GM12874 (cell line): ENCODE measurements at regions not wholly inside any gene's neighbourhood (a gene's known extent, or its start where the extent isn't known, plus 50 kb on each side); places are given as distances from the start of the nearest gene placed in this dataset.

Experiments
- TF ChIP-seq, protein P1 (sequence below): IDR thresholded peaks from 2 replicates; pipeline ENCODE4 v1.5.1; 2011; ENCODE audit warnings: low read depth, mild to moderate bottlenecking, control low read depth, low read length, moderate library complexity; ENCODE audit not compliant: insufficient read depth

- TF ChIP-seq, protein P1, sequence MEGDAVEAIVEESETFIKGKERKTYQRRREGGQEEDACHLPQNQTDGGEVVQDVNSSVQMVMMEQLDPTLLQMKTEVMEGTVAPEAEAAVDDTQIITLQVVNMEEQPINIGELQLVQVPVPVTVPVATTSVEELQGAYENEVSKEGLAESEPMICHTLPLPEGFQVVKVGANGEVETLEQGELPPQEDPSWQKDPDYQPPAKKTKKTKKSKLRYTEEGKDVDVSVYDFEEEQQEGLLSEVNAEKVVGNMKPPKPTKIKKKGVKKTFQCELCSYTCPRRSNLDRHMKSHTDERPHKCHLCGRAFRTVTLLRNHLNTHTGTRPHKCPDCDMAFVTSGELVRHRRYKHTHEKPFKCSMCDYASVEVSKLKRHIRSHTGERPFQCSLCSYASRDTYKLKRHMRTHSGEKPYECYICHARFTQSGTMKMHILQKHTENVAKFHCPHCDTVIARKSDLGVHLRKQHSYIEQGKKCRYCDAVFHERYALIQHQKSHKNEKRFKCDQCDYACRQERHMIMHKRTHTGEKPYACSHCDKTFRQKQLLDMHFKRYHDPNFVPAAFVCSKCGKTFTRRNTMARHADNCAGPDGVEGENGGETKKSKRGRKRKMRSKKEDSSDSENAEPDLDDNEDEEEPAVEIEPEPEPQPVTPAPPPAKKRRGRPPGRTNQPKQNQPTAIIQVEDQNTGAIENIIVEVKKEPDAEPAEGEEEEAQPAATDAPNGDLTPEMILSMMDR = no peak
Observed at GRCh38 chr10:57961487-57961886, 306.2 kb downstream of the IPMK start.

DNA sequence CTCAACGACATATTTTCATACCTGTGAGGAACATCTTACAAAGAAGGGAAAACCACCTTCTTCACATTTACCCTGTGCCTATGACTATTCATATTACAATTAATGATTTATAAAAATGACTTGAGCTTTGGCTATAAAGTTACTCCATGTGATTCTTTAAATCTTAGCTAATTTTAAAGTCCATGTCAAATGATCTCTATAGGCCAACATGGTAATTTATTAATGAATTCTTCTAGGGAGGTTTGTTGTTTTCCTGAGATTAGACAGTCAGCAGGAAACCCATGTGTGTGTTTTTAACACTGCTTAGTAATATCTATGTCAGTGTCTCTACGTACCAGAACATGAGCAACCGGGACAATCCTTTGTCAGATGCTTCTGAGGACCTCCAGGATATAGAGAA lies 307.3 kb downstream of the IPMK start:
- TF ChIP-seq, protein P1 = no peak

DNA sequence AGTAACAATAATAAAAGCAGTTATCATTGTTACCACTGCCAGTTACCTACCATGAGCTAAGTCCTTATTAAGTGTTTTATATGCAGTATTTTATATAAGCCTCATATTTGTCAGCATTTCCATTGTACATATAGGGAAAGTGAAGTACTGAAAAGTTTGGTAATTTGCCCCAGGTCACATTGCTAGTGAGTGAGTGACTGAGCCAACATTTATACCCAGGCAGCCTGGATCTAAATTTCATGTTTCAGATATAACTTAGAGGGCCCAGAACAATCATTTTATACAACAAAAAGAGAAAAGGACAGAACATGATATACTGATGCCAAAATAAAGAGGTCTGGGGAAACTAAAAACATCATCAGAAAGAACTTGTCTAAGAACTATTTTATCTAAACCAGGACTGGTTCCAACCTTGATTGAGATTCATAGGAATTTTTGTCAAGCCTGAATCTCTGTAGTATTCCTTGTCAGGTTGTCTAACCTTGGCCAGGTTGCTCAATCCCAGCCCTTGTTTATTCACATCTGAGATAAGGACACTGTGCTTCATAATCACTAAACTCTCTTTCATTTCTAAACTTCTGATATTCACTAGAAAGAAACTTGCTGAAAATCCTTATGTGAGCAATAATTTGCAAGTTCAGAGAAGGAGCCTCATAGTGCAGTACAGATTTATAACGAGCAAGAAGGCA lies 308.2 kb downstream of the IPMK start:
- TF ChIP-seq, protein P1 = no peak

- TF ChIP-seq, protein P1 = no peak
Observed at GRCh38 chr10:57955076-57955475, 312.6 kb downstream of the IPMK start.

DNA sequence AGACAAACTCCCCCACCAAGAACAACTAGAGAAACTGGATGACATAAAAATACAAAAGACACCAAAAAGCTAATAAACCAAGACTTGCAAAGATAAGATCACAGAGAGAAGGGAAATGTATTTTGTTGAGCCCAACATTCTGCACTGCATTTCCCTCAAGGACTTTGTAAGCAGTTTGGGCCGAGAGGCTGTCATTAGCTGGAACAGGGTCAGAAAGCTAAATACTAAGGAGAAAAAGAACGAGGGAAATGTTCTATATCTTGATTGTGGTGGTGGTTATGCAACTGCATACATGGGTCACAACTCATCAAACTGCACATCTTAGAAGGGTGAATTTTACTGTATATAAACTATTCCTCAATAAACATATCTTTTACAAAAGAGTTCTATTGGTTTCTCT lies 315.0 kb downstream of the IPMK start:
- TF ChIP-seq, protein P1 = no peak

- TF ChIP-seq, protein P1 = no peak
Observed at GRCh38 chr10:57950442-57950974, 317.2 kb downstream of the IPMK start.

- TF ChIP-seq, protein P1 = no peak
Observed at GRCh38 chr10:57948796-57949195, 318.9 kb downstream of the IPMK start.

GRCh38 chr10:57946833-57947232 lies 320.9 kb downstream of the IPMK start:
- TF ChIP-seq, protein P1 = no peak
